GM12865 (cell line): ENCODE measurements at regions not wholly inside any gene's neighbourhood (a gene's known extent, or its start where the extent isn't known, plus 50 kb on each side); places are given as distances from the start of the nearest gene placed in this dataset.

Experiments
- DNase-seq: peaks from one replicate; pipeline ENCODE4 v3.0.0; 2010; ENCODE audit warnings: low read depth
- H3K4me3 ChIP-seq: 2 replicates; pipeline ENCODE4 v1.5.1; 2011; ENCODE audit warnings: mild to moderate bottlenecking, low read depth, low read length, control low read depth
- TF ChIP-seq, protein P1 (sequence below): IDR thresholded peaks from 2 replicates; pipeline ENCODE4 v1.5.1; 2011; ENCODE audit warnings: low read length, control low read depth, low read depth, inconsistent platforms; ENCODE audit not compliant: insufficient read depth; ENCODE audit errors: missing control alignments

DNA sequence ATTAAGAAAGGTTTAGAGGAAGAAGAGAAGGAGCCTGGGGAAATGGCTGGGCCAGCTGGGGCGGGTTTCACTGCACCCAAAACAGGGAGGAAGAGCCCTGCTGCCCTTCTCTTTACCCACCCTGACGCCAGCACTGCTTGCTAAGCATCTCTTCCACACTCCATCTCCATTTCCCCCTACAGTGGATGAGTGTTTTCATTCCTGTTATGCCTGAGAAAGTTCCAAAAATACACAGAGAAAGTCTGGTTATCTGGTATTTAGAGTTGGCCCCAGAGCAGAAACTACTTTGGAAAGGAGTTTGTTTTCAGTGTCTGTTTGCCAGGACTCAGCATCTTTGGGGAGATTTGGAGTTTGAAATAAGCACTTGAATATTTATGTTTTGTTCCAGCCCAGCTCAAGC is 451.0 kb downstream of the SLC4A3 start:
- no peak overlapping the region for H3K4me3 ChIP-seq
- TF ChIP-seq, protein P1, sequence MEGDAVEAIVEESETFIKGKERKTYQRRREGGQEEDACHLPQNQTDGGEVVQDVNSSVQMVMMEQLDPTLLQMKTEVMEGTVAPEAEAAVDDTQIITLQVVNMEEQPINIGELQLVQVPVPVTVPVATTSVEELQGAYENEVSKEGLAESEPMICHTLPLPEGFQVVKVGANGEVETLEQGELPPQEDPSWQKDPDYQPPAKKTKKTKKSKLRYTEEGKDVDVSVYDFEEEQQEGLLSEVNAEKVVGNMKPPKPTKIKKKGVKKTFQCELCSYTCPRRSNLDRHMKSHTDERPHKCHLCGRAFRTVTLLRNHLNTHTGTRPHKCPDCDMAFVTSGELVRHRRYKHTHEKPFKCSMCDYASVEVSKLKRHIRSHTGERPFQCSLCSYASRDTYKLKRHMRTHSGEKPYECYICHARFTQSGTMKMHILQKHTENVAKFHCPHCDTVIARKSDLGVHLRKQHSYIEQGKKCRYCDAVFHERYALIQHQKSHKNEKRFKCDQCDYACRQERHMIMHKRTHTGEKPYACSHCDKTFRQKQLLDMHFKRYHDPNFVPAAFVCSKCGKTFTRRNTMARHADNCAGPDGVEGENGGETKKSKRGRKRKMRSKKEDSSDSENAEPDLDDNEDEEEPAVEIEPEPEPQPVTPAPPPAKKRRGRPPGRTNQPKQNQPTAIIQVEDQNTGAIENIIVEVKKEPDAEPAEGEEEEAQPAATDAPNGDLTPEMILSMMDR = no peak
- DNase-seq = no peak

DNA sequence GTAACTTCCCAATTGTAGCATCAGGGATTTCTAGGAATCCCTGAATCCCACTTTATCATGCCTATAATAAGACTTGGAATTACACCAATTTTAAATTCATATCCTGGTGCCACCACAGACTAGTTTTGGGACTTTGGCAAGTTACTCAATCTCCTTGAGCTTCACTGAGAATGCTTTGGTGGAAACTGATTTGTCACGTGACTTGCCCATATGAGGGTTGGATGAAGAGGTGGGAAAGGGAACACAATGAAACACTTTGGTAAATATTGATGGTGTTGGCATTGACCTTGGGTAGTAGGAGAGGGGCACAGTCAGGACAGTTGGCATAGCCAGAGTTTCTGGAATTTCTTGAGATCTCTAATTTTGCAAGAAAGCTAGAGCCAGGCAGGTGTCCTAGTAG is 452.2 kb downstream of the SLC4A3 start:
- no peak for DNase-seq

DNA sequence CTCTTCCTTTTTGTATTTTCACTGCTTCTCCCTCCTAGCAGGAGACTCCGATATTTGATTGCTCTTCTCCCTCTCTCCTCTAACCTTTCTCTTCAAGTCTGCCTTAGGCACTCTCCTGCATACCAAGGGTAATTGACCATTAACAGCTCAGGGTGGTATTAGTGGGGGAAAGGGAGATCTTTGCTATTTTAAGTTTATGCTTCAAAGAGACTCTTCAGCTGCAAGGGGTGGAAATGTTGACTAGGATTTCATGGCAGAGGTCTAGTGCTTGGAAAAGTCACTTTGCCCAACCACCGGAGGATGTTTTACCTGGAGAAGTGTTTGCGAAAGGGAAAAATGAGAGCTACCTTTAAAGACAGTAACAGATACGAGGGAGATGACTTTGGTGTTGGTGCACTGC is 453.7 kb downstream of the SLC4A3 start:
- TF ChIP-seq, protein P1 = no peak
- no peak overlapping the region for H3K4me3 ChIP-seq
- no peak for DNase-seq

More for the DNA sequence above, 452.2 kb downstream of the SLC4A3 start:
- no peak overlapping the region for H3K4me3 ChIP-seq
- TF ChIP-seq, protein P1 = no peak

DNA sequence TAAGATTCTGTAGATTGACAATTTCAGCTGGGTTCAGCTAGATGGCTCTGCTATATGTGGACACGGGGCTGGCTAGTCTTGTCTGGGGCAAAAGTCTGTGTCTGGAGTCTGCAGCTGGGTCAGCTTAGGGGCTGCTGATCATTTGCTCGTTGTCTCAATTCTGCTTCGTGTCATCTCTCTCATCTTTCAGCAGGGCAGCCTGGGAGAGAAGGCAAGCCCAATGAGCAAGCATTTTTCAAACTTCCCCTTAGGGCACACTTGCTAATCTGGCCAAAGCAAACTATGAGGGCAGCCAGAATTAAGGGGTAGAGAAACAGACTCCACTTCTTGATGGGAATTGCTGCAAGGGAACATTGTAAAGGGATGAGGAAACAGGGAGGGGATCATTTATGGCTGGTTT is 462.6 kb downstream of the SLC4A3 start:
- no peak overlapping the region for H3K4me3 ChIP-seq
- no peak for DNase-seq
- TF ChIP-seq, protein P1 = no peak

DNA sequence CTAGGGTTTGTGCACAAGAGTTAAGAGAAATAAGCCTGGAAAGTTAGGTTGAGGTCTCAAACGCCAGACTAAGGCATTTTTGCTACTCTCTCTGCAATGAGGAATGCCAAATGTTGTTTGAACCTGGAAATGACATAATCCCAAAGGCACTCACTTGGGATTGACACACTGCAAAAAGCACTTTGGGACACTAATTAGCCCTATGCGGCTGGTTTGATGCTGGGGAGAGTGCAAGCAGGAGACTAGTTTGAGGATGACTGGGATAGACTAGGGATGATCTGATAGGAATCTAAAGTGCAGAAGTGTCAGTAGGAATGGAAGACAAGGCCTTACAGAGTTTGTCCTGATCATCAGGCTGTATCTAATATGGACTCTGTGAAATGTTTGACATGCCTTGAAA is 469.0 kb downstream of the SLC4A3 start:
- no peak for DNase-seq
- no peak overlapping the region for H3K4me3 ChIP-seq

DNA sequence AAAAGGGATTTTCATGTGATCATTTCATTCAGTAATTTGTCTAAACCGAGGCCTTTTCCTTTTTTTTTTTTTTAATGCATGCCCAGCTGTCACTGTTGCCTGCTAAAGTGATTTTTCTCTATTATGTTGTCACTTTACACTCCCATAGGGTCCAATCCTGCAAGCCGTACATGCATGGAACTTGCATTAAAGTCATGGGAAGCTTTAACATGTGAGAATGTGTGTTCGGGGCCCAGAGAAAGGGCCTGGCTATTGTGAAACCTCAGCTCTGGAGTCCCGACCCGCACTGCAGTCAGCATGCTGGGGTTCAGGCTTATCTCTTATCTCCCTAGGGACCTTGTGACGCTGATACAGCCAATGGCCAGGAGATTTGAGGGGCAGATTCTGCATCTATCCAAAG is 474.6 kb downstream of the SLC4A3 start:
- TF ChIP-seq, protein P1 = no peak
- DNase-seq = no peak
- H3K4me3 ChIP-seq = no peak overlapping the region

More for the DNA sequence above, 469.0 kb downstream of the SLC4A3 start:
- TF ChIP-seq, protein P1 = no peak

DNA sequence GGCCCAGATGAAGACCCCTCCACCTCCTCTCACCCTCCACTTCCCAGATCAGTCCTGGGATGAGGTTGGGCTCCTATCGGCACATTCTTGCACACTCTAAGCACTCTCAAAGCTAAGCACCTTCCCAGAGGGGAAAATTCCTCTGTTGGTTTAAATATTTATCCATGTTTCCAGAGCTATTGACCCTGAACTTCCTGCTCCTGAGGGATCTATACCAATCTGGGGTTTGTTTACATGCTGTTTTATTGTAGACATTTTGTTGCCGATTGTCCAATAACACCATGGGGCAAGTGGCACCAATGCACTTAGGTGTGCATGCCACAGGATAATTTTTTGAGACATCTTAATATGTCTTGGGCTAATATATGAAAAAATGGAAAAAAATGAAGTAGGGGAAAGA is 476.2 kb downstream of the SLC4A3 start:
- TF ChIP-seq, protein P1 = no peak
- no peak overlapping the region for H3K4me3 ChIP-seq
- no peak for DNase-seq
